ENCODE measurements at regions not wholly inside any gene's neighbourhood (a gene's known extent, or its start where the extent isn't known, plus 50 kb on each side); places are given as distances from the start of the nearest gene placed in this dataset.

DNA sequence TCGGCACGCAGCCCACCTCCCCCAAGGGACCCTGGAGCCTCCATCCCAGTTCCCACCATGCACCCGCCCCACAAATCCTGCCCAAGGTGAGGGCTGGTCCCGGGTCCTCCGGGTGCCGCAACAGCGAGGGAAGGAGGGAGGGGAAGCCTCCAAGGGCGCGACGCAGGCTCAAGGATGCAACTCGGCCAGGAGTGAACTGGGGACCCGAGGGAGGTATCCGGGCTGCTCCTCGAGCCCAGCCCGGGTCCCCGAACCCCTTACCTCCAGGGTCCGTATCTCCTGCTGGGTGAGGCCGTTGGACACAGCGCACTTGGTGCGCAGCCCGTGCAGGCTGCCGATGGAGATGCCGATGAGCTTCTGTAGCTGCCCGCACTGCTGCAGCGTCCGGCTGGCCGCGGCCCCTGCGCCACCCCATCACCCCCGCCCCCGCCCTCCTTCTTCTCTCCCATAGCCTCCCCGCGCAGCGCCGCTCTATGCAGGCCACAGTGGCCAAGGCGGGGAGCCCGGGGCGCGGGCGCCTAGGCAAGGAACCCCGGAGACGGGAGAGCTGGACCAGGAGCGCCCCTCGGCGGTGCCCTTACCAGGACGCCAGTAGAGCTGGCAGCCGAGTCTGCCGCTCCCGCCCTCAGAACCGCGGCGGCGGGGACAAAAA, 124.1 kb downstream of the ANKRD30BL start:
- dilution Hi-C loops (cut with MboI; ENCODE audit: extremely low pct_ligation_motif_present, low sequenced_read_pairs) (no loop called here), intact Hi-C loops (cut with micrococcal nuclease) (no loop called here)
- FAIRE-seq: no peak
- Histone ChIP-seq H3K4me1 (ENCODE audit: control insufficient read depth, extremely low read depth, insufficient read depth, low read length) (no peaks in the 10 kb centered on the region), H3K9ac (replicated peaks; ENCODE audit: extremely low read depth, insufficient read depth, low read length) (no peak overlapping the region), H3K27ac (ENCODE audit: insufficient read depth, low read depth, low read length) (no peak overlapping the region), H3K4me3 (replicated peaks in 1 of 3; ENCODE audit: insufficient read depth in 1 of 3, low read depth in 1 of 3, low read length in 3 of 3) (peak overlapping the region in 2 of 3 experiments; percentile 43 to 44), H3K4me2 (ENCODE audit: insufficient read depth, low read length) (peak overlapping the region; percentile 31), H3K9me1 (replicated peaks; ENCODE audit: control insufficient read depth, extremely low read depth, insufficient read depth, low read length) (no peaks in the 10 kb centered on the region), H3K27me3 (ENCODE audit: control insufficient read depth in 2 of 2, insufficient read depth in 2 of 2, low read length in 2 of 2) (peaks cover 15 to 28% of the 10 kb centered on the region in 2 experiments), H4K20me1 (replicated peaks; ENCODE audit: control insufficient read depth, extremely low read depth, insufficient read depth, low read length) (no peaks in the 10 kb centered on the region), H3K79me2 (ENCODE audit: control insufficient read depth, insufficient read depth, low read length) (no peaks in the 10 kb centered on the region), H3K36me3 (ENCODE audit: control insufficient read depth in 2 of 2, extremely low read depth in 1 of 2, insufficient read depth in 2 of 2, low read length in 2 of 2) (no peaks in the 10 kb centered on the region), H2AFZ (ENCODE audit: low read depth, low read length) (peak overlapping the region; percentile 51), H3K9me3 (replicated peaks; ENCODE audit: control insufficient read depth, insufficient read depth, low read length) (no peaks in the 10 kb centered on the region)
- ChIA-PET POLR2A (no interaction called here), CTCF (interaction anchor here (0.7 to 1.1 kb wide), 2 partner anchors 235 to 621 kb away, joined by 3 read pairs; no protein-coding TSS in a partner anchor)
- no TSS peak for BruUV-seq (replicated peaks)
- TF ChIP-seq GATA2 (IDR thresholded peaks at IDR 0.05; ENCODE audit: insufficient read depth, insufficient read length, low read depth, low read length) (no peak), FOS (IDR thresholded peaks at IDR 0.05; ENCODE audit: borderline replicate concordance, insufficient read depth, low read length) (no peak), POLR2AphosphoS5 (IDR thresholded peaks at IDR 0.05; ENCODE audit: insufficient read depth, low read depth, low read length) (no peak), EZH2 (IDR thresholded peaks at IDR 0.05; ENCODE audit: borderline replicate concordance, low read depth, low read length, severe bottlenecking) (no peak), JUN (IDR thresholded peaks at IDR 0.05; ENCODE audit: borderline replicate concordance, insufficient read depth, insufficient read length, low read depth) (no peak), MYC (IDR thresholded peaks at IDR 0.05; ENCODE audit: low read depth, low read length) (no peak), POLR2A (IDR thresholded peaks at IDR 0.05; ENCODE audit: low read depth, low read length) (no peak)
- TF ChIP-seq, protein P1, sequence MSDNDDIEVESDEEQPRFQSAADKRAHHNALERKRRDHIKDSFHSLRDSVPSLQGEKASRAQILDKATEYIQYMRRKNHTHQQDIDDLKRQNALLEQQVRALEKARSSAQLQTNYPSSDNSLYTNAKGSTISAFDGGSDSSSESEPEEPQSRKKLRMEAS (IDR thresholded peaks at IDR 0.05; ENCODE audit: insufficient read depth, insufficient read length): no peak
- TF ChIP-seq, protein P2, sequence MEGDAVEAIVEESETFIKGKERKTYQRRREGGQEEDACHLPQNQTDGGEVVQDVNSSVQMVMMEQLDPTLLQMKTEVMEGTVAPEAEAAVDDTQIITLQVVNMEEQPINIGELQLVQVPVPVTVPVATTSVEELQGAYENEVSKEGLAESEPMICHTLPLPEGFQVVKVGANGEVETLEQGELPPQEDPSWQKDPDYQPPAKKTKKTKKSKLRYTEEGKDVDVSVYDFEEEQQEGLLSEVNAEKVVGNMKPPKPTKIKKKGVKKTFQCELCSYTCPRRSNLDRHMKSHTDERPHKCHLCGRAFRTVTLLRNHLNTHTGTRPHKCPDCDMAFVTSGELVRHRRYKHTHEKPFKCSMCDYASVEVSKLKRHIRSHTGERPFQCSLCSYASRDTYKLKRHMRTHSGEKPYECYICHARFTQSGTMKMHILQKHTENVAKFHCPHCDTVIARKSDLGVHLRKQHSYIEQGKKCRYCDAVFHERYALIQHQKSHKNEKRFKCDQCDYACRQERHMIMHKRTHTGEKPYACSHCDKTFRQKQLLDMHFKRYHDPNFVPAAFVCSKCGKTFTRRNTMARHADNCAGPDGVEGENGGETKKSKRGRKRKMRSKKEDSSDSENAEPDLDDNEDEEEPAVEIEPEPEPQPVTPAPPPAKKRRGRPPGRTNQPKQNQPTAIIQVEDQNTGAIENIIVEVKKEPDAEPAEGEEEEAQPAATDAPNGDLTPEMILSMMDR (IDR thresholded peaks at IDR 0.05; ENCODE audit: extremely low read depth in 1 of 2, insufficient read depth in 1 of 2, low read depth in 1 of 2, low read length in 2 of 2): no peak
- peak; percentile 3 for DNase-seq (ENCODE audit: low read depth, low spot score)
